ENCODE measurements at regions not wholly inside any gene's neighbourhood (a gene's known extent, or its start where the extent isn't known, plus 50 kb on each side); places are given as distances from the start of the nearest gene placed in this dataset.

DNA sequence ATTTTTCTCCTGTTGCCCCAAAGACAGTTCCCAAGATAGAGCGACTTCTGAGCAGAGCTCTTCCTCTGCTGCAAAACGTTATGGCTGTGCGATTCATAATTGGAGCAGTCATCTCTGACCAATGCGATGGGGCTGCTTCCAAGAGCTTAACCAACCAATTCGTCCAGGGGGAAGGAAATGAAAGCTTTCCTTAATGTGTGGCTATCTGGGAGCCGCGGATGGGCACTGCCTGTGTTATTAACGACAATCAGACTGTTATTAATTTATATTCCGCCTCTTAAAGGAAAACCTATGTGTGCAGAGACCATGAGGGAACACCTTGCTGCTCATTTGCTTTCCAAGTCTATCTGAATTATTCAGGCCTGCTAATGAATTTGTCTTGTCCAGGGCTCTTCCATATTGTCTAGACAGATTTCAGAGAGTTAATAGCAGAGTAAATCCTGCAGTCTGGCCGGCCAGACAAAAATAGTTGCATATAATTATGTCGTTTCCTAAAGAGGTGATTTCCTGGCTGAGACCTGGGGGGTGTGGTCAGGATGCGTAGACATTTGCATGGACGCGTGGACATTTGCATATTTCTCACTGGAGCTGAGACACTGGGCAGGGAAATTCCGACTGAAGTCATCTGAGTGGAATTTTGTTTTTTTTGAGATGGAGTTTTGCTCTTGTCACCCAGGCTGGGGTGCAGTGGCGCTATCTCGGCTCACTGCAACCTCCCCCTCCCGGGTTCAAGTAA, 135.4 kb downstream of the HMX1 start:
- DNase-seq, result no peak

DNA sequence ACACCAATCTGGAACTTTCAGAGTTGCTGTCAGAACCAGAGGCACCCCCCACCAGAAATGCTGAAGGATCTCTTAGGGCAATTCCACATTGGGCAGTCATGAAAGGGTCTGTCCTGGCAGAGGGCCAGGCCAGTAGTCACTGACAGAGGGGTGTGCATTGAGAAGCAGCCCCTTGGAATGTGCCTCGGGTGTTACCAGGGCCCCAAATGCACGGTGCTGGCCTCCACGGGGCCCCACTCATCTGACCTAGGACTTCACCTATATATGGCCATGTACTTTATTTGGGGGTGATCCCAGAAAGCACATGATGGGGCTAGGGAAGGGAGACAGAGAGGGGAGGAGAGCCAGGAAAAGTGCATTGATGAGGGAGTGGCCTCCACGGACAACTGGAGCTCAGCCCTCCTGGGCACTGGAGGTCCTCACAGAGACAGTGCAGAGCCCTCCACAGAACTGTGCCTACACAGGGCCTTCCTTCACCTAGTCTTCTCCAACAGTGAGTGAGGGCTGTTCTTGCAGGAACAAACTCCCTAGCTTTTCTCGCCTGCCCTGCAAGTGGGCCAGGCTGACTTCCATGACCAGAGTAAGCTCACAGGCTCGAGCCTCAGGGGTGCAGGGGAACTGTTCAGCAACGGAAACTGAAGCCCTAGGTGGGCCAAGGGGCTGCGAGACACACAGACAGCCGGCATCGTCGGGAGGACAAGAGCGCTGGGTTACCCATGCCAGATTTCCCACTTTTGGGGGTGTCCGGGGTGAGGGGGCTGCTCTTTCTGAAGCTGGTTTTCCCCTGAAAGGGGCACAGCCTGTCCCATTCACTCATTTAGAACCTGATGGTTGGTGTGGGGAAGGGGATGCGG, 136.2 kb downstream of the HMX1 start:
- no peak for DNase-seq

DNA sequence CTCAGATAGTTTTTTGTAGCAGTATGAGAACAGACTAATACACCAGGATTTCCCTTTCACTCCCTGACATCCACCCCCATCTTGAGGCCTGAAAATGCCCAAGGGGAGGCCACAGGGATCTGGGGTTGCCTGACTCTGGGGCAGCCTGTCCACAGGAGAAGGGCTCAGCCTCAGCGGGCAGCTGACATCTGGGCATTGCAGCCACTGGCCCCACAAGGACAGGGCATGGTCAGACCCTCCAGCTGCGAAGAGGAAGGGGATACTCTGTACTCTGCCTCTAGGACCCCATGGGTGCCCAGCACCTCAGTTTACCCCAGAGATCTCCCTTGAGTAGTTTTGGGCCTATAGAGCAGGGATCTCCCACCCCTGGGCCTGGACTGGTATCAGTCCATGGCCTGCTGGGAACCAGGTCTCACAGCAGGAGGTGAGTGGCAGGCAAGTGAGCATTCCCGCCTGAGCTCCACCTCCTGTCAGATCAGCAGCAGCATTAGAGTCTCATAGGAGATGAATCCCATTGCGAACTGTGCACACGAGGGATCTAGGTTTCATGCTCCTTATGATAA, 138.9 kb downstream of the HMX1 start:
- no peak for DNase-seq

DNA sequence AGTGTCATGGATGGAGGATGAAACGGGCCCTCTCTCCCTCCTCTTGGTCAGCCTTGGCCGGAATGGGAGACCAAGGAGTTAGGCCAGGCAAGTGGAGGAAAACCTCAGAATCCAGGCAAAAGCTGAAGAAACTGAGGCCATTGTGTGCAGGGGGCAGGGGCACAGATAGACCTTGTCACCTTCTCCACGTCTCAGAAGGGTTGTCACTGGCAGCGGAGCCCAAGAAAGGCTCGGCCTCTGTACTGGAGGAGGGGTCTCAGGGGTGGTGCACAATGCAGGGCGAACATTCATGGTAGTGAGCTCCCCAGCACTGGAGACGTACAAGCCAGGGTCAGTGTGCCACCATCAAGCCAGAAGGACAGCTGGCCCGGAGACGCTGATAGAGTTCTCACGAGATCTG, 139.5 kb downstream of the CPZ start:
- DNase-seq, result no peak

DNA sequence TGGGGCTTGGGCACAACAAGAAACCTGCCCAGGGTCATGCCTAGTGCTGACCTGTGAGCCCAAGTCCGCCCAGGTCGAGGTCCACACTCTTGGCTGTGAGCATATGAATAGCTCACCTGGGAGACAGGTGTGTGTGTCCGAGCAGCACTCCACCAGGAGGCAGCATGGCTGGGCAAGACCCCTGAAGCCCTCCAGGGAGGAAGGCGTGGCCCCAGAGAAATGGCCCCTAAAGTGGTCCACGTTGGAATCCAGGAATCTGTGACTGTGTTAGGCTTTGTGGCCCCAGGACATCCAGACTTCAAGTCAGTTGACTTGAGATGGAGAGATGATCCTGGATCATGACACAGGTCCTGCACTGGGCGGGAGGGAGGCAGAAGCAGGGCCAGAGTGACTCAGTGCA, 138.8 kb downstream of the CPZ start:
- DNase-seq, result no peak

DNA sequence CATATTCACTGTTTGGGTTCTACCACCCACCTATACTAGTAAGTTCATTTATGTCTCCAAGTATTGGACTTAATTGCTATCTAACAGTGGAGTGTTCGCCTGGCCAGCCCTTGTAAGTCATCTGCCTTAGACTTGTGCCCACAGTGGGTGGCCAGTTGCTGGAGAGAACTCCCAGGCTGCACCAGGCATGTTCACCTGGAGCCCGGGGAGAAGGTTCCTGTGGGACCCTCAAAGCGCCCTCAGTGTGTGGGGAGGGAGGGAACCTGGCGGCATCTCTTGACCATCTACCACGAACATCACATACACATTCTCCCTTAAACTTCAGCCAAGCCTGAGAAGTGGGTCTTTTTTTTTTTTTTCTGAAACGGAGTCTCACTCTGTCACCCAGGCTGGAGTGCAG, 138.1 kb downstream of the CPZ start:
- DNase-seq, result no peak

DNA sequence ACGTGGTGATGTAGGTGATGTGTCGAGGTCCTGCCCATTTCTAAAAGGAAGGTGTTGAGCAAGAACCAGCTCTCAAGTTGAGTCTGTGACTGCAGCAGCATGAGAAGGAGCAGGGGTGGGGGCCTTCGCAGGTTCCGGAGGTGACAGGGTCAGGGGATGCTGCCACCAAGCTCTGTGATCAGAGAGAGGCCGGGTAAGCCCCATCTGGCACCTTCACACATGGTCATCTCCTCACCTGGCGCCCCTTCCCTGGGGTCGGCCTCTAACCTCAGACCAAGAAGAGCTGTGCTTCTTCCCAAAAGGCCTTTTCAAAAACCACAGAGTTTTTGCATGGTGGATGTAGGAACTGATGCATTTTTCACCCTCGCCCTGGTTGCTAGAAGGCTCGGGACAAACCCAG, 137.6 kb downstream of the CPZ start:
- DNase-seq, result no peak

DNA sequence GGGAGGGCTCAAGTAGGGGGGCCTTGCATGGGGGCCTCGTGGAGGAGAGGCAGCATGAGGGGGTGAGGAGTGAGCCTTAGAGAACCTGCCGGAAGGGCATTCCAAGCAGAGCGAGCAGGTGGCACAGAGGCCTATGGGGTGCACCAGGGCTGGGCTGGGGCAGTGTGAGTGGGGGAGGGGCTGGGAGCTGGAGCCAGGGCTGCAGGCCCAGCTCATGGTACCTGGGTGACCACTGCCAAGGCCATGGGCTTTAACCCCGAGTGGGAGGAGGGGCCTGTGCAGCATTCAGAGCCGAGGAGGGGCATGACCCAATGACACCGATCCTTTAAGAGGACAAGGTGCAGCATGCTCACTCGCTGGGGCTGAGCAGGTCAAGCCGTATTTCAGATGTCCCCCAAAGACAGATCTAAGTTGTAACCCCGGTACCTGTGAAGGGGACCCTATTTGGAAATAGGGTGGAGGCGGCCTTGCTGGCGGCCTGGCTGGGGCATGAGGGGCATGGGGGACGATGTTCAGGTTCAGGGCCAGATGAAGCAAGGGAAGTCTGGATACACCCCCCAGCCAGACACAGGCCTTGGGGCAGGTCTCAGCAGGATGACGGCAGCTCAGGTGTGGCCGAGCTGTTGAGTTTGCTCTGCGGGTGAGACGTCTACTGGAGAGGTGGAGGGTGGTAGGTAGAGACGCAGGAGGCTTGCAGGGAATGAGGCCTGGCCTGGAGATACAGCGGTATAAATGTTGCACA, 137.0 kb downstream of the CPZ start:
- DNase-seq, result no peak

DNA sequence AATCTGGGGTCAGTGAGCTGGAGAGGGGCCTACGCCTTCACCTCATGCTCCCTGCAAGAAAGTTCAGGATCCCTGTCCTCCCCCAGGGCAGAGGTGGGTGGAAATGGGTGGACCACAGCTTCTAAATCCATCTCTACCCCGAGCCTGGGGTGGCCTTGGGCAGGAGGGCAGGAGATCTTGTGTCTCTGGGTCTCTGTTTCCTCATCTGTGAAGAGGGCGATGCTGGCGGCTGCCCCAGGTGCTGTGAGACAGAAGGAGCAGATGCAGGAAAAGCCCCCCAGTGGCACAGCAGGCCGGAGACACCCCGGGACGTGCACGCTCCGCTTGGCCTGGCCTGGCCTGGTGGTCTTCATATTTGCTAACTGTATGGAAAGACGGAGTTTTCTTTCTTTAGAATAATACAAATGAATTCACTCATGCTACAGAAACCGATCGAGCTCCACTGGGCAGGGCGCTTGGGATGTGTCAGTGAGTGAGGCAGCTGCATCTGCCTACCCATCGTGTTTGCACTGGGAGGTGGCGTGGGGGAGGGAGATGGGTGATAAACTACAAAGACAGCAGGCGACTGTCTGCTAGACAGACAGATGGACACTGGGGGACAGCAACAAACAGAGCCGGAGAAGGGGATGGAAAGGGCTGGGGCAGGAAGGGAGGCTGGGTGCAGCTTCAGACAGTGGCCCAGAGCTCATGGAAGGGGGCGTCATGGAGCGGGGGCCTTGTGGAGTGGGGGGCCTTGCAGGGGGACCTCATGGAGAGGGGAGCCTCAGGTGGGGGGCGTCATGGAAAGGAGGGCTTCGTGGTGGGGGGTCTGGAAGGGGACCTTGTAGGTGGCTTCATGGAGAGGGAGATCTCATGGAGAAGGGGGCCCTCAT, 136.2 kb downstream of the CPZ start:
- DNase-seq, result no peak

DNA sequence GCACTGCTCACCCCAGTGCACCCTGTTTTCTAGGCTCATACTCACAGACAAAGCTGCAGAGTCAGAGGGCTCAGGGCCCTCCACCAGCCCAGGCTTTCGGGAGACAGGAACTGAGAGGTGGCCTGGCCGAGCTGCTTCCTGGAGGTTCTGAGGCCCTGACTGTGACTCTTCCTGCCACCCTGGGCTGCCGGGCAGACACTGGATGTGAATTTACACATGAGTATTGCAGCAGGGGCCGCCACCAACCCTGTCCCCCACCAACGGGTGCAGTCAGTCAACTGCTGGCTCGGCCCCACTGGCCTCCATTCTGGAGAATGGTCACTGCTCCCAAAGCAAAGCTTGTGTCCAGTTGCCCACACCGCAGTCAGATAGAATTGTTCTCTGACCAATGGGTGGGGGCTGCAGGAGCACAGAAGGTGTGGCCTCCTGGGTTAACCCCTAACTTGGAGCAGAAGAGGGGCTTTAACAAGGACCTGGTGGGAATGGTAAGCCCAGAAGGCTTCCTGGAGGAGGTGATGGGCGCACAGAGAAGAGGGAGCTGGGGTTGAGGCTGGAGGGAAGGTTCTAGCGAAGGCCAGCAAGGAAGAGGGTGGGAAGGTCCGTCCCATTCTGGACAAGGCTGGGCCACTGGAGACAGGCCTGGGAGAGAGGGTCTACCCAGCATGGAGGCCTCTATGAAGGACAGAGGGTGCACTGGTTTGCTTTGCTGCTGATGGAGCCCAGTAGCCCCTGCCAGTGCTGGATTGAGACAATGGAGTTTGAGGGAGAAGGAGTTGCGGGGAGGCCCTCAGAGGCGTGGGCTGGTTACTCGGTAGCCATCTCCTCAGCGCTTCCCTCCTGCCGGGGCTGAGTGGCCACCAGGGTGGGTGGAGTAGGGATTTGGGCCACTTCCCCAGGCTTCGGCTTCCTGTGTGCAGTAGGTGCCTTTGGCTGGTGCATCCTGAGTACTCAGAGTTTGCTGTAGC, 135.3 kb downstream of the CPZ start:
- DNase-seq, result no peak

DNA sequence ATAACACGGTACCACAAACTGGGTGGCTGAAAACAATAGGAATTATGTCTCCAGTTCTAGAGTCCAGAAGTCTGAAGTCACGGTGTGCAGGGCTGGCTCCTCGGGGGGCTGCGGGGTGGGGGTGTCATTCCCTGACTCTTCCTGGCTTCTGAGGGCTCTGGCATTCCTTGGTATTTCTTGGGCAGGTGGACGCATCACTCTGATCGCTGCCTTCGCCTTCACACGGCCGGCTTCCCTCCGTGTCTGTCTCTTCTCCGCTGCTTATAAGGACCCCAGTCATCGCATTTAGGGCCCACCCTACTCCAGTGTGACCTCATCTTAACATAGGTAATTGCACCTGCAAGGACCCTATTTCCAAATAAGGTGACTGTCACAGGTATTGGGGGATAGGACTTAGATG, 134.6 kb downstream of the CPZ start:
- no peak for DNase-seq

DNA sequence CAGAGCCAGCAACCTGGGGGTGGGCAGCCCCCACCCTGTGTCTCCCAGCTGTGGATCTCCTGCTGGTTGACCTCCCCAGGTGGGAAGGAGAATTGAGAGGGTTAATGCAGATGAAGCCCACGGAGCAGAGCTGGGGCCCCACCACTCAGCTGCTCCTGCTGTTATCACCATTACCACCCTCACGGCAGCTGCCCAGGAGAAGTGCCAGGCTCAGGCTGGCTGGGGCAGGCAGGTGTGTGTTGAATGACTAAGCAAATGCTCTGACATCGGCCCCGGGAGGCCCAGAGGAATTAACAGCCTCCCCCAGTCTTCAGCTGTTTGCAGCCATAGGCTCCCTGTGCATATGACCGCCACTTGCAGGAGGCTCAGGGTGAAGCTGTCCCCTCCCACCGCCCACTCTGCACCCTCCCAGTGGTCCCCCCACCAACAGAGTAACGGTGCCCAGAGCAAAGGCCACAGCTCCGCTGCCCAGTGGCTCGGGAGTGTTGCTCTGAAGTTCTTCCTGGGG, 133.8 kb downstream of the CPZ start:
- no peak for DNase-seq

DNA sequence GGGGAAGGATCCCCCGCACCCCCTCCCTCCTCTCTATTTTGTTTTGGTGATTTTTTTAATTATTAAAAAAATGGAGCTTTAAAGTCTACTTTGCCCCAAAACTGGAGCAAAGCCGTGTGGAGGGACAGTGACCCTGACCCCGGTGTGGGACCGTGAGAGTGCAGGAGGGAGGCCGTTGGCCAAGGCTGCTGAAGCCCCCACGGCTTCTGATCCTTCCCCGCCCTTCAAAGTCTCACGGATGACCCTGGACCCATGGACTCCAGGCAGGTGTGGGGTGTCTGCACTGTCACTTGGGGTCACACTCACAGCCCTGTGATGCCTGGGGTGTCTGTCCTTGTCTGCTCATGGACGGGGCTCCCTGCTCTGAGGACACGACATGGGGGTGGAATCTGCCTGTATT, 133.3 kb downstream of the CPZ start:
- DNase-seq, result no peak

DNA sequence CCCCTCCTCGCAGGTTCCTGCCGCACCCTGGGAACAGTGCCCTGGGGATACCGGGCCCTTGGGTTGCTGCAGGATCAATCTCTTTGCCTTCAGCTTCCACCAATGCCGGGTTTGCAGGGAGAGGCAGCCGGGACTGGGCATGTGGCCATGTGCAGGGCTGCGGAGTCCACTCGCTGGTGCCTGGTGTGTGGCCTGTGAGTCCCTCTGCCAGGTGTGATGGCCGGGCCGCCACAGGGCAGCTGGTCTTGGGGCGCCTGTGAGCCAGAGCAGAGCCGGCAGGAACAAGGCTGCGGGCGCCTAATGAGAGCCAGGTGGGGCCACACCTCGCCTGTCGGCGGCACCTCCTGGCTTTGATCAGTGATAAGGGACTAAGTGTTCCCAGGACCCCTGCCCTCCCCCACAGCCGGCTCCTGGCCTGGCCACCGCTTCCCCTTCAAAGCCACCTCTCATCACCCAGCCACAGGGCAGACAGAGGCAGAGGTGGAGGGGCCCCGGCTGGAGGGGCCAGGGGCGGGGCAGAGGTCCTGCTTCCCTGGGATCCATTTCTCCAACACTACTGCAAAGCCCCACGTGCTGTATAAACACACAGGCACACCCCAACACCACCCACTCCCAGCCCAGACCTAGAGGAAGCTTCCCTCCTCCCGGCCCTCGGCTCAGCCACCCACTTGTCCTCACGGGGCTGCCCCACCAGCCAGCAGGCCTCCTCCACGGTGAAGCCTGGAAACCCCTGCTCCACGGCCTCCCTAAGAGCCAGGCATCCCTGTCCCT, 132.7 kb downstream of the CPZ start:
- DNase-seq, result no peak

DNA sequence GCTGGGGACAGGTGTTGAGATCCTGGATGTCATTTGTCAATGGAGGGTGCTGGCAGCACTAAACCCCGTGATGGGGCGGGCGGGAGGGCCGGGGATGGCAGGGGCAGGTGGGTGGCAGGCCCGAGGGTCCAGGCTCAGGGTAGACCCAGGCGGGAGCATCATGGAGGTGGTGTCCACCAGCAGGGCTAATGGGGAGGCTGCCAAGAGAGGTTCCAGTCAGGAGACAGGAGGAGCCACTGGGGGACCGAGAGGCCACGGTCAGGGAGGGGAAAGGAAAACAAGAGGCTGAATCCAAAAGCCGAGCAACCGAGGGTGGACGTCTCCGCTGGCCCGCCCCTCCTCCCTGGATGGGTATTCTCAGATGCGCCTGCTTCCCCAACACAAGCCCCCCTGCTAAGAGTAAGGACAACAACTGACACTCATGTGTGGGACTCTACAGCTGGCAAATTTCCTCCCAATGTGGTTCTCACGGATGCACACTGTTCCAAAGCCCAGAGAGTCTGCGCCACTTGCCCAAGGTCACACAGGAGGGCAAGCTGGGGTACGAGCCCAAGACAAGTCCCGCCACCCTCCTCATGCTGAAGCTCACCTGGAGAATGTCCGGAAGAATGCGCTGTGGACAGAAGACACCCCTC, 132.0 kb downstream of the CPZ start:
- DNase-seq, result no peak

DNA sequence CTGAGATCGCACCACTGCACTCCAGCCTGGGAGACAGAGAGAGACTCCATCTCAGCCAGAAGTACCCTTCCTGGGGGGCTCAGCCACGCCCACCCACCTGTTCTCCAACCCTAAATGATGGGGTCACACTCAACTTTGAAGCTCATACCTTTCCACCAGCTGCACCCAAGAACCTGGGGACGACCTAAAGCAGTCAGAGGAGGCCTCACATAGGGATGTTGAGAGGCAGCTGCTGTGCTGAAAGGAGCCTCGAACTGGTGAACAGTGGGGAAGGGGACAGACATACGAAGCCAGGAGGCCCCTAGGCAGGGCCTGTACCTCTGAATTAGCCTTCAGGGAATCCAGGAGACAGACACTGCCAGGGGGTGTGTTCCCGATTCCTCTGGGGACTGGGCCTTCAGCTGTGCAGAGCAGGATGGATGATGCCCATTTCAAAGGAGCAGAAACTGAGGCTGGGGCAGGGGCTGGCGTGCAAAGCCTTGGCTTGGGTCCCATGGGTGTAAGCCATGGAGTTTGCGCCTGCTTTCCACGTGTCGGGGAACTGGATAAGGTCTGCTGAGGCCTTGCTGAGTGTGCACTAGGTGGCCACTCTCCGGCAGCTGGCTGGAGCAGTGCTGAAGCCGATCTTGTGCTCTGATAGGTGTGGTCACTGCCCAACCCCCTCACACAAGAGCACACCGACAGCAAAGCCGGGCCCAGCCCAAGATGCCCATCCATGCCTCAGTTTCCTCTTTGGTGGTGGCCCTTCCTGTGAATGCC, 130.8 kb downstream of the CPZ start:
- no peak for DNase-seq

DNA sequence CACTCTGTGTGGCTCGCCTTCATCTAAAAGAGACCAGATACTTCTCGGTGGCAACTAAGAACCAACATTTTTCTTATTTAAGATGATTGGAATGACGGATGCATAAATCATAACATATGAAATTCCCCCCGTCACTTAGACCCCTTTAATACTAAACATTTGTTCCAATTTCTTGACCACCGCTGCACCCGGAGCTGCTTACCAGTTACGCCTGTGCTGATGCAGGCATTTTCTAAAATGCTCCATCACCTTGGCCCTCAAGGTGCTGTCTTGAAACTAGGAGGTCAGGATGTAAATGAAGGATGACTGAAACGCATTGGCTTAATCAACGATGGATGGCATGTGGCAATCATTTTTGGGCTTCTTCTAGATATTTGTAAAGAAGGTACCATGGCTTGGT, 130.0 kb downstream of the CPZ start:
- no peak for DNase-seq

DNA sequence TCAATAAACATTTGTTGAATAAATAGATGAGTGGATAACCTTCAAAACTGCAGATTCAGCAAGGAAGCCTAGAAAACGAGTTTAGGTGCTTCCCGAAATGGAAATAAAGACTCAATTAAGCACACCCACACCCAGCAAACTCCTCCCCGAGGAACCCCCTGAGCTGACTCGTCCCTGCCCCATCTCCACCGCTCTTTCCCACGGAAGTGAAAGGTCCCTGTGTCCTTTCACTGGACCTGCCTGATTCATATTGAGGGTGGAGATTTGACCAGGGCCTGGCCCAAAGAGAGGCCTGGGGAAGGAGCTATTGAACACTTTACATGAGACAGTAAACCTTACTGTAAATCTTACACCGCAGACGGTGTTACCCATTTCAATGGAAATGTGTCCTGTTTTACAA, 129.1 kb downstream of the CPZ start:
- DNase-seq, result no peak

All from right lung (tissue), 2 donors.